Fibroblast of lung (primary cell): ENCODE measurements at regions not wholly inside any gene's neighbourhood (a gene's known extent, or its start where the extent isn't known, plus 50 kb on each side); places are given as distances from the start of the nearest gene placed in this dataset.

Experiments used
- DNase-seq, 2 donors: peaks; one replicate each; pipeline versions ENCODE4 v3.0.0 to v3.0.0-alpha.2; 2010; ENCODE audit warnings: low read depth in 2 of 2
- H2AFZ ChIP-seq: 2 replicates; pipeline ENCODE4 v1.5.1; 2012; ENCODE audit warnings: low read length, control low read depth, inconsistent platforms
- H3K27ac ChIP-seq: 2 replicates; pipeline ENCODE4 v1.5.1; 2011; ENCODE audit warnings: low read length, control low read depth; ENCODE audit not compliant: insufficient read depth
- H3K27me3 ChIP-seq: 2 replicates; pipeline ENCODE4 v1.5.1; 2011; ENCODE audit warnings: mild to moderate bottlenecking, low read length; ENCODE audit not compliant: control insufficient read depth, insufficient read depth
- H3K36me3 ChIP-seq: 2 replicates; pipeline ENCODE4 v1.5.1; 2011; ENCODE audit warnings: low read length; ENCODE audit not compliant: control insufficient read depth, insufficient read depth
- H3K4me1 ChIP-seq: 2 replicates; pipeline ENCODE4 v1.5.1; 2011; ENCODE audit warnings: low read length; ENCODE audit not compliant: control insufficient read depth, insufficient read depth; ENCODE audit errors: extremely low read depth
- H3K4me2 ChIP-seq: 2 replicates; pipeline ENCODE4 v1.5.1; 2011; ENCODE audit warnings: low read length, control low read depth; ENCODE audit not compliant: insufficient read depth; ENCODE audit errors: extremely low read depth
- H3K4me3 ChIP-seq, 4 experiments: fragments of 200-600 bp in 1 of 4; sonication (generic) in 1 of 4; replicated peaks in 1 of 4; 2 replicates each; pipeline ENCODE4 v1.5.1; 2011 to 2016; ENCODE audit warnings: low read length in 4 of 4, low read depth in 3 of 4, mild to moderate bottlenecking in 3 of 4, control low read depth in 2 of 4, inconsistent platforms in 1 of 4, mixed read lengths in 1 of 4; ENCODE audit not compliant: insufficient read depth in 1 of 4; ENCODE audit errors: control extremely low read depth in 1 of 4
- H3K79me2 ChIP-seq: 2 replicates; pipeline ENCODE4 v1.5.1; 2012; ENCODE audit warnings: mild to moderate bottlenecking, low read length, inconsistent platforms; ENCODE audit not compliant: control insufficient read depth, insufficient read depth
- H3K9ac ChIP-seq: 2 replicates; pipeline ENCODE4 v1.5.1; 2011; ENCODE audit warnings: mild to moderate bottlenecking, low read length, control low read depth; ENCODE audit not compliant: insufficient read depth
- H3K9me3 ChIP-seq: 2 replicates; pipeline ENCODE4 v1.5.1; 2012; ENCODE audit warnings: low read depth, low read length; ENCODE audit not compliant: control insufficient read depth, insufficient read depth
- H4K20me1 ChIP-seq: 2 replicates; pipeline ENCODE4 v1.5.1; 2011; ENCODE audit warnings: low read length; ENCODE audit not compliant: control insufficient read depth, insufficient read depth; ENCODE audit errors: extremely low read depth
- CTCF ChIP-seq, 2 donors: IDR thresholded peaks in 1 of 2; conservative IDR thresholded peaks in 1 of 2; 1 replicate in 1 of 2; 2 replicates in 1 of 2; pipeline ENCODE4 v1.5.1; 2011 to 2012; ENCODE audit warnings: low read length in 2 of 2, control low read depth in 1 of 2, inconsistent platforms in 1 of 2, low read depth in 1 of 2, mild to moderate bottlenecking in 1 of 2
- EZH2 ChIP-seq: IDR thresholded peaks from 2 replicates; pipeline ENCODE4 v1.5.1; 2012; ENCODE audit warnings: low read length, control low read depth, mild to moderate bottlenecking; ENCODE audit errors: missing control alignments

DNA sequence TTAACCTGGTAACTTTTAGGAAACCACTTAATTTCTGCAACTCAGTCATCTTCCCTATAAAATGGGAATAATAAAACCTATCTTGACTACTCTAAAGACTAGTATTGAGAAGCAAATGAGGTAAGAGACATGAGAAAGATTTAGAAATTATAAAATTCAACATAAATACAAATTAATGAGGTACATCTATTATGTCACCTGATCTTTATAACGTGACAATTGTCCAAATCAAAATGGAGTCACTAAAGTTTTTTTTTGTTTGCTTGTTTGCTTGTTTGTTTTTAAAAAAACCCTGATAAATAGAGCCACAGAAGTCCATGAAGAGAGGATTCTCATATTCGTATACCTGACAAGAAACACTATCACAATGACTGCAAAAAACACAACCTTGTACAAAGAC, 242.8 kb downstream of the LRRN1 start:
- no peaks in the 10 kb centered on the region for H3K9me3 ChIP-seq
- TF ChIP-seq EZH2 (no peak), CTCF (conservative IDR thresholded peaks at IDR 0.05 in 1 of 2, IDR thresholded peaks at IDR 0.05 in 1 of 2; ENCODE audit: low read depth in 1 of 2, low read length in 2 of 2) (no peak)
- H3K9ac ChIP-seq, result no peak overlapping the region
- H3K36me3 ChIP-seq, result no peaks in the 10 kb centered on the region
- no peak overlapping the region for H3K4me2 ChIP-seq
- H3K79me2 ChIP-seq, result no peaks in the 10 kb centered on the region
- no peaks in the 10 kb centered on the region for H4K20me1 ChIP-seq
- no peak overlapping the region for H3K4me3 ChIP-seq
- no peak overlapping the region for H3K27ac ChIP-seq
- no peak overlapping the region for H2AFZ ChIP-seq
- H3K27me3 ChIP-seq, result no peaks in the 10 kb centered on the region
- no peak for DNase-seq
- no peaks in the 10 kb centered on the region for H3K4me1 ChIP-seq

GRCh38 chr3:4042869-4043268, 243.6 kb downstream of the LRRN1 start:
- Histone ChIP-seq H3K4me2 (no peak overlapping the region), H2AFZ (no peak overlapping the region), H3K9ac (no peak overlapping the region), H3K36me3 (no peaks in the 10 kb centered on the region), H3K4me1 (no peaks in the 10 kb centered on the region), H3K4me3 (no peak overlapping the region), H3K27ac (no peak overlapping the region), H3K27me3 (no peaks in the 10 kb centered on the region), H3K9me3 (no peaks in the 10 kb centered on the region), H4K20me1 (no peaks in the 10 kb centered on the region), H3K79me2 (no peaks in the 10 kb centered on the region)
- DNase-seq, result no peak
- TF ChIP-seq EZH2 (no peak), CTCF (conservative IDR thresholded peaks at IDR 0.05 in 1 of 2, IDR thresholded peaks at IDR 0.05 in 1 of 2; ENCODE audit: low read depth in 1 of 2, low read length in 2 of 2) (no peak)

DNA sequence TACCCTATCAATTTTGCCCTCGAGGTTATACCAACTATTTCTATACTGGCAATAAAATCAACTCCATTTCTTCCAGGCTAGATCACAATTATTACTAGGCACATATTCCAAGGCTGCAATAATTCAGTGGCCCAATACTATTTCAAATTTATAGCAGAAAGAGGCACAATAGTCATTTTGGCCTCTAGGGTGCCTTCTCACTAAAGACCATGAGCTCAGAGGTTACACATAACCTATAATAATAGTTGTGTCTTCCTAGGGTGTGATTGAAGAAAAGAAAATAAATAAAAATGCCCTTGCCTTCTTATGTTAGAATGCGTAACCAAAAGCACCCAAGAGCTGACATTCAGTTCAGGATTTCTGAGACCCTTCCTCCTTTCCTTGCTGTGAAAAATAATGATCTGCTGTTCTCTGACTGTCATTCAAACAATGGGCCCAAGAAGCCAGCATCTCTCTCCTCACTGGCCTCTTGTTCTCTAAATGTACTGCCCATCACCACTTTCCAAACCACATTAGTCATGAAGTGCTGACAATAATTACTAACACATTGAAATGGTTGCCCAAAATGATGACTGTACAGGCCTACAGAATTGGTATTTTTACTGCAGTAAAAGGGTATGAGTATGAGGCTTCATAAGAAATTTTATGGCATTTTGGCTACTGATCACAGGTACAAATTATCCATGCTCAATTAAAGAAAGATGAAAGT, 244.8 kb downstream of the LRRN1 start:
- Histone ChIP-seq H3K9ac (no peak overlapping the region), H3K4me1 (no peaks in the 10 kb centered on the region)
- TF ChIP-seq CTCF (conservative IDR thresholded peaks at IDR 0.05 in 1 of 2, IDR thresholded peaks at IDR 0.05 in 1 of 2; ENCODE audit: low read depth in 1 of 2, low read length in 2 of 2) (no peak), EZH2 (no peak)

More for the DNA sequence above, 244.8 kb downstream of the LRRN1 start:
- Histone ChIP-seq H3K27me3 (no peaks in the 10 kb centered on the region), H3K79me2 (no peaks in the 10 kb centered on the region), H2AFZ (no peak overlapping the region), H3K4me3 (no peak overlapping the region), H3K36me3 (no peaks in the 10 kb centered on the region), H4K20me1 (no peaks in the 10 kb centered on the region), H3K9me3 (no peaks in the 10 kb centered on the region), H3K27ac (no peak overlapping the region), H3K4me2 (no peak overlapping the region)
- DNase-seq, result peak in 1 of 2 donors; percentile 14
